DND-41 (cell line): ENCODE measurements at regions not wholly inside any gene's neighbourhood (a gene's known extent, or its start where the extent isn't known, plus 50 kb on each side); places are given as distances from the start of the nearest gene placed in this dataset.

Source experiments
- ATAC-seq: fragments of 200-7000 bp; cut with Tn5 transposase; 3 replicates; pipeline ENCODE4 v1.9.1; 2021; ENCODE audit warnings: low read depth; ENCODE audit not compliant: insufficient read depth
- DNase-seq: peaks from one replicate; pipeline ENCODE4 v3.0.0-alpha.2; 2020
- H2AFZ ChIP-seq: 2 replicates; pipeline ENCODE4 v1.6.0; 2012; ENCODE audit warnings: low read depth, low read length
- H3K27ac ChIP-seq: 2 replicates; pipeline ENCODE4 v1.5.1; 2012; ENCODE audit warnings: low read length, inconsistent platforms
- H3K27me3 ChIP-seq: fragments of 200-600 bp; sonication (generic); 2 replicates; pipeline ENCODE4 v1.6.0; 2012; ENCODE audit warnings: low read length, mild to moderate bottlenecking, inconsistent platforms; ENCODE audit not compliant: insufficient read depth, poor library complexity
- H3K36me3 ChIP-seq: 2 replicates; pipeline ENCODE4 v1.5.1; 2012; ENCODE audit warnings: low read length, inconsistent platforms; ENCODE audit not compliant: insufficient read depth
- H3K4me1 ChIP-seq: 2 replicates; pipeline ENCODE4 v1.5.1; 2012; ENCODE audit warnings: mild to moderate bottlenecking, low read length; ENCODE audit not compliant: insufficient read depth
- H3K4me2 ChIP-seq: 2 replicates; pipeline ENCODE4 v1.6.0; 2012; ENCODE audit warnings: mild to moderate bottlenecking, moderate library complexity, low read length, inconsistent platforms; ENCODE audit not compliant: insufficient read depth
- H3K4me3 ChIP-seq, 2 experiments: fragments of 200-600 bp in 1 of 2; shearing (Covaris generic) in 1 of 2; 2 replicates each; pipeline ENCODE4 v1.5.1; 2012 to 2016; ENCODE audit warnings: inconsistent platforms in 2 of 2, low read length in 2 of 2, mild to moderate bottlenecking in 2 of 2, low read depth in 1 of 2, moderate library complexity in 1 of 2
- H3K79me2 ChIP-seq: 2 replicates; pipeline ENCODE4 v1.6.0; 2012; ENCODE audit warnings: low read length, inconsistent platforms; ENCODE audit not compliant: insufficient read depth
- H3K9ac ChIP-seq: 2 replicates; pipeline ENCODE4 v1.6.0; 2012; ENCODE audit warnings: low read depth, mild to moderate bottlenecking, inconsistent platforms, low read length, moderate library complexity
- H3K9me3 ChIP-seq: 2 replicates; pipeline ENCODE4 v1.5.1; 2012; ENCODE audit warnings: low read length, moderate library complexity, mild to moderate bottlenecking, inconsistent platforms; ENCODE audit not compliant: insufficient read depth, severe bottlenecking
- H4K20me1 ChIP-seq: 2 replicates; pipeline ENCODE4 v1.6.0; 2012; ENCODE audit warnings: low read length; ENCODE audit not compliant: insufficient read depth
- EZH2 ChIP-seq: IDR thresholded peaks from 3 replicates; pipeline ENCODE4 v1.6.1; 2012; ENCODE audit warnings: borderline replicate concordance, low read depth, mild to moderate bottlenecking, moderate library complexity, low read length, inconsistent platforms; ENCODE audit not compliant: severe bottlenecking
- TF ChIP-seq, protein P1 (sequence below): IDR thresholded peaks from 2 replicates; pipeline ENCODE4 v1.5.1; 2012; ENCODE audit warnings: borderline replicate concordance, low read length, moderate library complexity, mild to moderate bottlenecking; ENCODE audit not compliant: poor library complexity, severe bottlenecking; ENCODE audit errors: extremely low read depth

DNA sequence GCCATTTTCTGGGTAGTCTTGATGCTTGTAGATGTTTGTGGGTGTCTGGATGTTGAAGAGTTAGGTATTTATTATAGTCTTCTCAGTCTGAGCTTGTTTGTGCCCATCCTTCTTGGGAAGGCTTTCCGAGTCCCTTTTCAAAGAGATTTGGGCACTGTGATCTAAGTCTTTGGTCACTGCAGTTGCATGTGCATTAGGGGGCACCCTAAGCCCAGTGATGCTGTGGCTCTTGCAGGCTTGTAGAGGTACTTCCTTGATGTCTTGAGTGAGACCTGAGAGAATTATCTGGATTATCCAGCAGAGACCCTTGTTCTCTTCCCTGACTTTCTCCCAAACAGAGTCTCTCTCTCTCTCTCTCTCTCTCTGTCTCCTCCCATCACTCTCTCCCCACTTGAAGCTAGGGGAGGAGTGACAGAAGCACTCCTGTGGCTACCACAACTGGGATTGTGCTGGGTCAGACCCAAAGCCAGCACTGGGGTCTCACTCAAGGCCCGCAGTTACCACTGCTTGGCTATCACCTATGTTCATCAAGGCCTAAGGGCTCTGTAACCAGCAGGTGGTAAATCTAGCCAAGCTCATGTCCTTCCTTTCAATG, 68.5 kb downstream of the TMCO5A start:
- Histone ChIP-seq H2AFZ (no peak overlapping the region), H3K36me3 (no peaks in the 10 kb centered on the region), H3K9ac (no peak overlapping the region), H3K9me3 (no peaks in the 10 kb centered on the region), H3K27ac (no peak overlapping the region), H3K4me2 (no peak overlapping the region), H3K27me3 (no peaks in the 10 kb centered on the region), H3K79me2 (no peaks in the 10 kb centered on the region), H4K20me1 (no peaks in the 10 kb centered on the region), H3K4me1 (no peaks in the 10 kb centered on the region), H3K4me3 (no peak overlapping the region)
- no peak for DNase-seq
- TF ChIP-seq, protein P1, sequence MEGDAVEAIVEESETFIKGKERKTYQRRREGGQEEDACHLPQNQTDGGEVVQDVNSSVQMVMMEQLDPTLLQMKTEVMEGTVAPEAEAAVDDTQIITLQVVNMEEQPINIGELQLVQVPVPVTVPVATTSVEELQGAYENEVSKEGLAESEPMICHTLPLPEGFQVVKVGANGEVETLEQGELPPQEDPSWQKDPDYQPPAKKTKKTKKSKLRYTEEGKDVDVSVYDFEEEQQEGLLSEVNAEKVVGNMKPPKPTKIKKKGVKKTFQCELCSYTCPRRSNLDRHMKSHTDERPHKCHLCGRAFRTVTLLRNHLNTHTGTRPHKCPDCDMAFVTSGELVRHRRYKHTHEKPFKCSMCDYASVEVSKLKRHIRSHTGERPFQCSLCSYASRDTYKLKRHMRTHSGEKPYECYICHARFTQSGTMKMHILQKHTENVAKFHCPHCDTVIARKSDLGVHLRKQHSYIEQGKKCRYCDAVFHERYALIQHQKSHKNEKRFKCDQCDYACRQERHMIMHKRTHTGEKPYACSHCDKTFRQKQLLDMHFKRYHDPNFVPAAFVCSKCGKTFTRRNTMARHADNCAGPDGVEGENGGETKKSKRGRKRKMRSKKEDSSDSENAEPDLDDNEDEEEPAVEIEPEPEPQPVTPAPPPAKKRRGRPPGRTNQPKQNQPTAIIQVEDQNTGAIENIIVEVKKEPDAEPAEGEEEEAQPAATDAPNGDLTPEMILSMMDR, result peak; percentile 25
- TF ChIP-seq EZH2, result no peak
- ATAC-seq, result no peak

DNA sequence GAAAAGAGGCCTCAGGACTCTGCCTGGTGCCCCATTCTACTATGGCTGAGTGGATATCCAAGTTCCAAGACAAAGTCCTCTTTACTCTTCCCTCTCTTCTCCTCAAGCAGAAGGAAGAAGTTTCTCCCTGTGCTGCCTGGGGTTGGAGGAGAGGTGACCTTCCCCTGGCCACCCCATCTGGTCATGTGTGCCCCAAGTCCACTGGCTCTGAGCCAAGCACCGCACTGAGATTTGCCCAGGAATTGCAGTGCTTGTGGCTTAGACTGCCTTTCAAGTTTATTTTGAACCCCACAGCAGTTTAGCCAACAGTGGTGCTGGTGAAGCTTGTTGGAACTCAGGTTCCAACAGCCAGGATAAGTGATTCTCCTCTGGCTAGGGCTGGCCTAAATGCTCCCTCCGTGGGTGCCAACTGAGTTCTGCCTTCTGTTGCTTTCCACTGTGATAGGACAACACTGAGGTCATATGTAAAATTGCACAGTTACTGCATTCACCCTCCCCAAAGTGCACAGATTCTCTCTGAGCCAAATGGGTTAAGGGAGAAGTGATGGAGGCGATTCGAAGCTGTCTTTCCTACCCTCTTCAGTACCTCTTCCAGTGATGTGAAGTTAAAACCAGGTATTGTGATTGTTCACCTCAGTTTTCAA, 69.9 kb downstream of the TMCO5A start:
- H2AFZ ChIP-seq, result no peak overlapping the region
- TF ChIP-seq EZH2, result no peak
- TF ChIP-seq, protein P1, result no peak
- no peak overlapping the region for H3K27ac ChIP-seq
- no peaks in the 10 kb centered on the region for H3K27me3 ChIP-seq
- DNase-seq (no peak), ATAC-seq (no peak)
- no peaks in the 10 kb centered on the region for H3K4me1 ChIP-seq
- H3K9ac ChIP-seq, result no peak overlapping the region
- H3K4me3 ChIP-seq, result no peak overlapping the region
- H3K79me2 ChIP-seq, result no peaks in the 10 kb centered on the region
- H4K20me1 ChIP-seq, result no peaks in the 10 kb centered on the region
- no peaks in the 10 kb centered on the region for H3K36me3 ChIP-seq
- no peak overlapping the region for H3K4me2 ChIP-seq
- no peaks in the 10 kb centered on the region for H3K9me3 ChIP-seq

DNA sequence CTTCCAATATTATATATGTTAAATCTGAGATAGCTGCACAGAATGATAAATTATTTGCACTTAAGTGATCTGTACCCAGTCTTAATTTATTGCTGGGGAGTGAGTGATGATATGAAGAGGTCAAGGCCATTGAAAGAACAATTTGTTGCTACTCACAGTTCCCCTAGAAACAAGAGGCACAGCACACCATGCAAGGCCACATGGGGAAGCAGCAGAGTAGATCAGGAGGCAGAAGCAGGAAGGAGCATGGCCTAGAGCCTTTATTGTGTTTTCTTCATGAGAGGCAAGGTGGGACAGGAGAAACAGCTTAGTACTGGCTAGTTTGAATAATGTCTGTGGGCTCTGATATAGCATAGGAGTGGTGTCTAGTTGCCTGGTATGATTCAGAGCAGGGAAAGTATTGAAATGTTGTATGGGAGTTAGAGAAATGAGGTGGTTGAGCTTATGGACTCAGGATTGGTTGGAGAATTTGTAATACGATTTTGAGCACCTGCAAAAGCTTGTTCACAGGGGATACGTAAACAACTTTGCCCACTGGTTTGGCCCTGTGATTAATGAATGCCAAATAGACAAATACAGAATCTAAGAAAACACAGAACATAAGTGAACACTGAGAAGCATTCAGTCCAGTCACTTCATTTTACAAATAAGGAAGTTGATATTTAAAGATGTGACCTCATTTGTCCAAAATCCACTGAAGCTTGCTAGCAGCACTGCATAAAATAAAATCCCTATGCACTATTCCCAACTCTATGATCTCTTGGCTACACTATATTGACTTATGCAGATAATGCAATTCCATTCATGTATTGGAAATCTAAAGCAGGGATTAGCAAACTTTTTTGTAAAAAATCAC, 71.7 kb downstream of the TMCO5A start:
- no peak for DNase-seq
- H3K79me2 ChIP-seq, result no peaks in the 10 kb centered on the region
- ATAC-seq, result no peak
- no peak overlapping the region for H3K4me3 ChIP-seq
- no peaks in the 10 kb centered on the region for H3K36me3 ChIP-seq
- no peak overlapping the region for H3K27ac ChIP-seq
- H4K20me1 ChIP-seq, result no peaks in the 10 kb centered on the region
- no peak for TF ChIP-seq EZH2
- TF ChIP-seq, protein P1, result no peak
- H3K9me3 ChIP-seq, result no peaks in the 10 kb centered on the region
- no peak overlapping the region for H3K9ac ChIP-seq
- H3K4me1 ChIP-seq, result no peaks in the 10 kb centered on the region
- H3K4me2 ChIP-seq, result no peak overlapping the region
- H3K27me3 ChIP-seq, result no peaks in the 10 kb centered on the region
- no peak overlapping the region for H2AFZ ChIP-seq
